GM12878 (cell line): ENCODE measurements at regions not wholly inside any gene's neighbourhood (a gene's known extent, or its start where the extent isn't known, plus 50 kb on each side); places are given as distances from the start of the nearest gene placed in this dataset.

Experiments
- CBX3 ChIP-seq: fragments of 200-600 bp; sonication (generic); IDR thresholded peaks from 2 replicates; pipeline ENCODE4 v1.6.1; 2016; ENCODE audit warnings: low read depth, borderline replicate concordance
- EZH2 ChIP-seq: IDR thresholded peaks from 2 replicates; pipeline ENCODE4 v1.6.1; 2012; ENCODE audit warnings: low read depth, mild to moderate bottlenecking, control low read depth, inconsistent platforms, low read length, borderline replicate concordance; ENCODE audit not compliant: control insufficient read depth
- JUNB ChIP-seq: IDR thresholded peaks from 2 replicates; pipeline ENCODE4 v1.6.1; 2016; ENCODE audit warnings: antibody characterized with exemption, mild to moderate bottlenecking
- POLR2A ChIP-seq: IDR thresholded peaks from 2 replicates; pipeline ENCODE4 v1.6.1; 2011; ENCODE audit warnings: low read depth, mild to moderate bottlenecking, low read length
- SIN3A ChIP-seq: IDR thresholded peaks from 2 replicates; pipeline ENCODE4 v1.6.1; 2012; ENCODE audit warnings: low read depth, low read length, improper control_type of control experiment
- SP1 ChIP-seq: IDR thresholded peaks from one replicate; pipeline ENCODE4 v1.6.1; 2011; ENCODE audit warnings: low read depth, low read length
- YY1 ChIP-seq: IDR thresholded peaks from 2 replicates; pipeline ENCODE4 v1.6.1; 2011; ENCODE audit warnings: low read depth, mild to moderate bottlenecking, low read length
- ZNF274 ChIP-seq: IDR thresholded peaks from one replicate; pipeline ENCODE4 v1.8.0; 2011; ENCODE audit not compliant: insufficient read length, insufficient read depth
- TF ChIP-seq, protein P1 (sequence below), 3 experiments: IDR thresholded peaks in 2 of 3; conservative IDR thresholded peaks in 1 of 3; 2 replicates each; pipeline ENCODE4 v1.5.1; 2011; ENCODE audit warnings: low read depth in 3 of 3, low read length in 3 of 3, mild to moderate bottlenecking in 3 of 3, control low read depth in 2 of 3, moderate library complexity in 2 of 3, inconsistent platforms in 1 of 3, mixed read lengths in 1 of 3; ENCODE audit not compliant: control insufficient read depth in 2 of 3, insufficient read depth in 1 of 3; ENCODE audit errors: extremely low read depth in 1 of 3

GRCh38 chr5:147073098-147073497 lies 161.7 kb upstream of the STK32A start:
- TF ChIP-seq EZH2: no peak
- no peak for TF ChIP-seq CBX3
- TF ChIP-seq POLR2A: no peak
- TF ChIP-seq, protein P1, sequence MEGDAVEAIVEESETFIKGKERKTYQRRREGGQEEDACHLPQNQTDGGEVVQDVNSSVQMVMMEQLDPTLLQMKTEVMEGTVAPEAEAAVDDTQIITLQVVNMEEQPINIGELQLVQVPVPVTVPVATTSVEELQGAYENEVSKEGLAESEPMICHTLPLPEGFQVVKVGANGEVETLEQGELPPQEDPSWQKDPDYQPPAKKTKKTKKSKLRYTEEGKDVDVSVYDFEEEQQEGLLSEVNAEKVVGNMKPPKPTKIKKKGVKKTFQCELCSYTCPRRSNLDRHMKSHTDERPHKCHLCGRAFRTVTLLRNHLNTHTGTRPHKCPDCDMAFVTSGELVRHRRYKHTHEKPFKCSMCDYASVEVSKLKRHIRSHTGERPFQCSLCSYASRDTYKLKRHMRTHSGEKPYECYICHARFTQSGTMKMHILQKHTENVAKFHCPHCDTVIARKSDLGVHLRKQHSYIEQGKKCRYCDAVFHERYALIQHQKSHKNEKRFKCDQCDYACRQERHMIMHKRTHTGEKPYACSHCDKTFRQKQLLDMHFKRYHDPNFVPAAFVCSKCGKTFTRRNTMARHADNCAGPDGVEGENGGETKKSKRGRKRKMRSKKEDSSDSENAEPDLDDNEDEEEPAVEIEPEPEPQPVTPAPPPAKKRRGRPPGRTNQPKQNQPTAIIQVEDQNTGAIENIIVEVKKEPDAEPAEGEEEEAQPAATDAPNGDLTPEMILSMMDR (IDR thresholded peaks at IDR 0.05 in 2 of 3, conservative IDR thresholded peaks at IDR 0.05 in 1 of 3; ENCODE audit: control insufficient read depth in 2 of 3, extremely low read depth in 1 of 3, insufficient read depth in 1 of 3, low read depth in 3 of 3, low read length in 3 of 3): no peak
- TF ChIP-seq YY1: no peak
- TF ChIP-seq ZNF274: no peak
- TF ChIP-seq SP1: no peak
- no peak for TF ChIP-seq SIN3A
- no peak for TF ChIP-seq JUNB
